Heart left ventricle (tissue), 16 donors: ENCODE measurements at regions not wholly inside any gene's neighbourhood (a gene's known extent, or its start where the extent isn't known, plus 50 kb on each side); places are given as distances from the start of the nearest gene placed in this dataset.

Source experiments
- ATAC-seq, 4 donors: fragments of 200-7000 bp; cut with Tn5 transposase; one replicate each; pipeline ENCODE4 v1.9.1; 2020 to 2022; ENCODE audit warnings: moderate library complexity in 4 of 4, mild to moderate bottlenecking in 3 of 4, moderate number of reproducible peaks in 1 of 4
- DNase-seq, 5 donors: peaks; one replicate each; pipeline ENCODE4 v3.0.0-alpha.2; 2020
- H3K27ac ChIP-seq, 12 donors: fragments of 200-600 bp; sonication (generic) in 4 of 12; one replicate each; pipeline versions ENCODE4 v1.5.0 to v1.8.0; 2016 to 2022; ENCODE audit warnings: mild to moderate bottlenecking in 2 of 12
- H3K27me3 ChIP-seq, 9 donors: fragments of 200-600 bp; sonication (generic) in 2 of 9; one replicate each; pipeline versions ENCODE4 v1.5.1 to v1.8.0; 2016 to 2022; ENCODE audit warnings: mild to moderate bottlenecking in 3 of 9
- H3K36me3 ChIP-seq, 9 donors: fragments of 200-600 bp; sonication (generic) in 2 of 9; one replicate each; pipeline versions ENCODE4 v1.5.0 to v1.8.0; 2018 to 2022; ENCODE audit warnings: mild to moderate bottlenecking in 2 of 9
- H3K4me1 ChIP-seq, 12 donors: fragments of 200-600 bp; sonication (generic) in 4 of 12; one replicate each; pipeline versions ENCODE4 v1.5.0 to v1.8.0; 2016 to 2022; ENCODE audit warnings: mild to moderate bottlenecking in 3 of 12
- H3K4me3 ChIP-seq, 12 donors: fragments of 200-600 bp; sonication (generic) in 4 of 12; one replicate each; pipeline versions ENCODE4 v1.5.0 to v1.8.0; 2017 to 2022; ENCODE audit warnings: mild to moderate bottlenecking in 9 of 12, moderate library complexity in 4 of 12
- H3K9me3 ChIP-seq, 12 donors: fragments of 200-600 bp; sonication (generic) in 4 of 12; one replicate each; pipeline versions ENCODE4 v1.5.0 to v1.8.0; 2016 to 2022; ENCODE audit warnings: mild to moderate bottlenecking in 1 of 12
- POLR2A ChIP-seq, 2 donors: fragments of 450-650 bp; IDR thresholded peaks; one replicate each; pipeline ENCODE4 v1.6.1; 2017; ENCODE audit warnings: antibody characterized with exemption in 2 of 2, mild to moderate bottlenecking in 2 of 2, moderate library complexity in 2 of 2
- WGBS, 4 donors: extraction: QIAGEN DNeasy Blood & Tissue Kit in 2 of 4; methylation state at CpG; one replicate each; pipeline versions ENCODE4 v1.1.5 to v1.1.7; 2013 to 2018; 5-methylcytosine and 5-hydroxymethylcytosine counted together
- intact Hi-C, 10 donors: fragments of 100-400 bp; cut with DNase I; formaldehyde crosslinking; loops; one replicate each; pipeline versions ENCODE4 v1.11.1 to v1.14.2; 2022
- TF ChIP-seq, protein P1 (sequence below), 12 donors: fragments of 200-600 bp; sonication (generic) in 4 of 12; IDR thresholded peaks; one replicate each; pipeline versions ENCODE4 v1.5.0 to v1.8.0; 2018 to 2022; ENCODE audit warnings: antibody characterized with exemption in 12 of 12, mild to moderate bottlenecking in 5 of 12
- donor health status: ischemic (EF 13 %, LVEDD 7.1; RV severe dilation, severe dysfunction).
- donor health status: healthy with polysubstance abuse.
- donor health status: DM: no; HTN: yes; CAD: no.
- donor health status: DM: no; HTN: no; CAD: no.
- donor health status: ischemic (EF 25% LVEDD 6.9; RV normal size, moderate dysfunction).
- donor health status: ischemic (EF 25% LVEDD 5.7; RV mildly dilated, moderate dysfunction).
- donor health status: healthy.
- donor health status: DM: yes; HTN: yes; CAD: no.
- donor health status: ischemic (EF 35%, LVEDD 5.7; RV mildly dilated, moderate dysfunction).
- donor health status: nonischemic (EF 11% LVEDD 7.7; RV severe dilation, severe dysfunction).
- donor health status: DM: yes; HTN: yes; CAD: no.
- donor health status: PGD.
- donor health status: ischemic (EF 29% LVEDD 5.4; RV normal size, mild dysfunction).
- donor health status: nonischemic (EF 23%, LVEDD 6.1; RV moderate dilation, normal function).

DNA sequence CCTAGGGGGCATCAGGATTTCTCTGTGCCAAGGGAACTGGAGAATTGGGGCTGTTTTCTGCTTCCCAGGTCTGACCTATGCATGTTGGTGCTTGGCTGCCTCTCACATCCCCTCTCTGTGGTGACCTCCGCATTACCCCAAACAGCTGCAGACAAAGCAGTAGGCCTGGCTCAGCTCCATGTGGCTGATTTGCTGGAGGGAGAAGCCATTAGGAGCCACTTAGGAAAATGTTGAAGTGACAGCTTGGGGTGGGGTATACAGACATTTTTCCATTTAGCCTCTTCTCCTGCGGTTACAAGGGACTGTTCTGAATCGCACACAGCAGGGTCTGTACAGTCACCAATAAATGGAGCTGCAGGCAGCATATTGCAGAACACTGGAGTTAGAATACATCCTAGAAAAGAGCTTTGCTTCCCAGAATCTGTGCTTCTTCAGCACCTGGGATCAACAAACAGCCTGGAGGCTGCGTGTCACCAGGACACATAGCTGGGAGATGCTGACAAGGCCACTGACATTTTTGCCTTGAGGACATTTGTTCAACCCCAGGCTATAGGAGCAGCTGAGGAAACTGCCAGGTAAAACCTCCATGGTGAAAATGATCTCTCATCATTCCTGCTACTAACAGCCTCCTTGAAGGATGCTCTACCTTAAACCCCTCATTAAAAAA lies 335.3 kb downstream of the DIRAS2 start:
- ATAC-seq (no peak), DNase-seq (no peak)
- Histone ChIP-seq H3K27me3 (peaks cover 0 to 12% (median 0%) of the 10 kb centered on the region in 9 donors), H3K27ac (no peak overlapping the region), H3K4me1 (no peaks in the 10 kb centered on the region), H3K9me3 (no peaks in the 10 kb centered on the region), H3K36me3 (no peaks in the 10 kb centered on the region), H3K4me3 (no peak overlapping the region)
- intact Hi-C loops = no loop called here
- 45 to 54% (median 54%) methylated on average over 4 of the region's 4 CpGs for WGBS, 4 donors
- TF ChIP-seq, protein P1, sequence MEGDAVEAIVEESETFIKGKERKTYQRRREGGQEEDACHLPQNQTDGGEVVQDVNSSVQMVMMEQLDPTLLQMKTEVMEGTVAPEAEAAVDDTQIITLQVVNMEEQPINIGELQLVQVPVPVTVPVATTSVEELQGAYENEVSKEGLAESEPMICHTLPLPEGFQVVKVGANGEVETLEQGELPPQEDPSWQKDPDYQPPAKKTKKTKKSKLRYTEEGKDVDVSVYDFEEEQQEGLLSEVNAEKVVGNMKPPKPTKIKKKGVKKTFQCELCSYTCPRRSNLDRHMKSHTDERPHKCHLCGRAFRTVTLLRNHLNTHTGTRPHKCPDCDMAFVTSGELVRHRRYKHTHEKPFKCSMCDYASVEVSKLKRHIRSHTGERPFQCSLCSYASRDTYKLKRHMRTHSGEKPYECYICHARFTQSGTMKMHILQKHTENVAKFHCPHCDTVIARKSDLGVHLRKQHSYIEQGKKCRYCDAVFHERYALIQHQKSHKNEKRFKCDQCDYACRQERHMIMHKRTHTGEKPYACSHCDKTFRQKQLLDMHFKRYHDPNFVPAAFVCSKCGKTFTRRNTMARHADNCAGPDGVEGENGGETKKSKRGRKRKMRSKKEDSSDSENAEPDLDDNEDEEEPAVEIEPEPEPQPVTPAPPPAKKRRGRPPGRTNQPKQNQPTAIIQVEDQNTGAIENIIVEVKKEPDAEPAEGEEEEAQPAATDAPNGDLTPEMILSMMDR (IDR thresholded peaks at IDR 0.05) = no peak
- no peak for TF ChIP-seq POLR2A (IDR thresholded peaks at IDR 0.05)

DNA sequence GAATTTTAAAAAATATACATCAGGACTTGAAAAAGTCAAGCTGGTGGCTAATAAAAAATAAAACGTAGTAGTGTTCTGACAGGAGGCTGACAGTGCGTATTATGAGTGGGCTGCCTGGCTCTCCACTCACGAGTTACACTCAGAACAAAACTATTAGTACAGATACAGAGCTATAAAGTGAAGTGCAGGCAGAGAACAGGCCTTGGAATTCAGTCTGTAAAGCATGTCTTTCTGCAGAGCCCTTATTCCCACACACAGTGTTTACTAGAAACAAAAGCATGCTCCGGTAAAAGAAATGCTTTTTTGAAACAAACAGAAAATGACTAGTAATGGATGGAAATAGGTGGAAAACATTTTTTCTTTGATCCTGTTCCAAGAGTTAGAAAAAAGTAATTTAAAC lies 334.7 kb downstream of the DIRAS2 start:
- Histone ChIP-seq H3K36me3 (no peaks in the 10 kb centered on the region), H3K27me3 (peaks cover 0 to 12% (median 0%) of the 10 kb centered on the region in 9 donors), H3K9me3 (no peaks in the 10 kb centered on the region), H3K4me1 (no peaks in the 10 kb centered on the region), H3K27ac (no peak overlapping the region), H3K4me3 (no peak overlapping the region)
- WGBS, 4 donors = 72 to 80% (median 78%) methylated on average over 4 of the region's 4 CpGs
- TF ChIP-seq, protein P1 (IDR thresholded peaks at IDR 0.05) = no peak
- TF ChIP-seq POLR2A (IDR thresholded peaks at IDR 0.05) = no peak
- intact Hi-C loops = no loop called here
- ATAC-seq = no peak
- no peak for DNase-seq

- no peaks in the 10 kb centered on the region for H3K4me1 ChIP-seq
- H3K4me3 ChIP-seq = no peak overlapping the region
- peaks cover 0 to 12% (median 0%) of the 10 kb centered on the region in 9 donors for H3K27me3 ChIP-seq
- DNase-seq = no peak
- WGBS, 4 donors = 58 to 76% (median 69%) methylated on average over 4 of the region's 4 CpGs
- no peak for ATAC-seq
- no peaks in the 10 kb centered on the region for H3K9me3 ChIP-seq
- H3K27ac ChIP-seq = no peak overlapping the region
- TF ChIP-seq, protein P1 (IDR thresholded peaks at IDR 0.05) = no peak
- TF ChIP-seq POLR2A (IDR thresholded peaks at IDR 0.05) = no peak
- H3K36me3 ChIP-seq = no peaks in the 10 kb centered on the region
- intact Hi-C loops = no loop called here
Measured at GRCh38 chr9:90308691-90309090, 333.9 kb downstream of the DIRAS2 start.

GRCh38 chr9:90309809-90310520 lies 332.7 kb downstream of the DIRAS2 start:
- Histone ChIP-seq H3K27ac (no peak overlapping the region), H3K9me3 (no peaks in the 10 kb centered on the region)
- no peak for ATAC-seq

More at GRCh38 chr9:90309809-90310520, 332.7 kb downstream of the DIRAS2 start:
- no peak for DNase-seq
- Histone ChIP-seq H3K36me3 (no peaks in the 10 kb centered on the region), H3K4me3 (no peak overlapping the region), H3K4me1 (no peaks in the 10 kb centered on the region), H3K27me3 (peaks cover 0 to 8% (median 0%) of the 10 kb centered on the region in 9 donors)
- no peak for TF ChIP-seq POLR2A (IDR thresholded peaks at IDR 0.05)
- TF ChIP-seq, protein P1 (IDR thresholded peaks at IDR 0.05) = no peak
- intact Hi-C loops = no loop called here
- 87 to 92% (median 90%) methylated on average over 7 of the region's 7 CpGs for WGBS, 4 donors
